Activated CD4-positive, alpha-beta memory T cell treated with anti-CD3 and anti-CD28 coated beads for 36 hours (primary cell): ENCODE measurements at regions not wholly inside any gene's neighbourhood (a gene's known extent, or its start where the extent isn't known, plus 50 kb on each side); places are given as distances from the start of the nearest gene placed in this dataset.

Experiments used
- CTCF ChIA-PET: fragments of 350-600 bp; sonication (Branson Sonifier 250); formaldehyde crosslinking; loops from one replicate; lab custom pipeline; 2021; ENCODE audit warnings: antibody characterized with exemption, inconsistent platforms; lab: Charles Lee
- POLR2A ChIA-PET: fragments of 350-600 bp; sonication (Branson Sonifier 250); formaldehyde crosslinking; loops from one replicate; lab custom pipeline; 2021; ENCODE audit warnings: antibody characterized with exemption; lab: Charles Lee
- DNase-seq: peaks from one replicate; pipeline ENCODE4 v3.0.0-alpha.2; 2020
- H3K27ac Mint-ChIP-seq: one replicate; pipeline ENCODE4 v1.8.0; 2021; ENCODE audit warnings: mixed read lengths
- H3K27me3 Mint-ChIP-seq: one replicate; pipeline ENCODE4 v1.8.0; 2021; ENCODE audit warnings: mixed read lengths
- H3K36me3 Mint-ChIP-seq: one replicate; pipeline ENCODE4 v1.8.0; 2021; ENCODE audit warnings: mixed read lengths
- H3K4me1 Mint-ChIP-seq: one replicate; pipeline ENCODE4 v1.8.0; 2021; ENCODE audit warnings: low read depth, mixed read lengths
- H3K4me3 Mint-ChIP-seq: one replicate; pipeline ENCODE4 v1.8.0; 2021; ENCODE audit warnings: mild to moderate bottlenecking, mixed read lengths
- H3K9me3 Mint-ChIP-seq: one replicate; pipeline ENCODE4 v1.8.0; 2021; ENCODE audit warnings: mixed read lengths
- intact Hi-C: fragments of 100-400 bp; cut with micrococcal nuclease; formaldehyde crosslinking; loops from one replicate; pipeline ENCODE4 v1.15.1; 2023

- ChIA-PET CTCF (no interaction called here), POLR2A (no interaction called here)
- H3K9me3 Mint-ChIP-seq, result no peaks in the 10 kb centered on the region
- intact Hi-C loops, result no loop called here
- H3K4me1 Mint-ChIP-seq, result no peaks in the 10 kb centered on the region
- no peaks in the 10 kb centered on the region for H3K36me3 Mint-ChIP-seq
- peaks cover 1% of the 10 kb centered on the region for H3K27me3 Mint-ChIP-seq
- DNase-seq, result no peak
- no peak overlapping the region for H3K4me3 Mint-ChIP-seq
- no peak overlapping the region for H3K27ac Mint-ChIP-seq
Observed at GRCh38 chr20:60331688-60332300, 373.6 kb downstream of the CDH26 start.

DNA sequence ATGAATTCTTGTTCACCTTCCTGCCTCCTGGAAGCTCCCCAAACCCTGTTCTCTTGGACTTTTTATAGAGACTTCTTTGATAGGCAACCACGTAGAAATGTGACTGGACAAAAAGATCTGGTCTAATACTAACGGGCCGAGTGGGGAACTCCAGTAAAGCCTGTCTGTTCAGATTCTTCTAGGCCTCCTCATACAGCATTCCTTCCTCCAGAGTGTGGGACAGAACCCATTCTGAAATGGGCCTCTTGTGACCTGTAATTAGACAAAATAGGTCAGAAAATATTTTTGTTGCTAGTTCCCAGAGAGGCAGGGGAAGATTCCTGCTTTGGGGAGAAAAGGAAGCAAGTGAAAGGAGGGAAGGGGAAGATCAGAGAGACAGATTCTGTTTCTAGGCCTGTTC, 374.3 kb downstream of the CDH26 start:
- peaks cover 1% of the 10 kb centered on the region for H3K27me3 Mint-ChIP-seq
- intact Hi-C loops, result no loop called here
- no peak overlapping the region for H3K4me3 Mint-ChIP-seq
- ChIA-PET CTCF (no interaction called here), POLR2A (no interaction called here)
- no peaks in the 10 kb centered on the region for H3K9me3 Mint-ChIP-seq
- H3K27ac Mint-ChIP-seq, result no peak overlapping the region
- no peak for DNase-seq
- H3K4me1 Mint-ChIP-seq, result no peaks in the 10 kb centered on the region
- no peaks in the 10 kb centered on the region for H3K36me3 Mint-ChIP-seq

DNA sequence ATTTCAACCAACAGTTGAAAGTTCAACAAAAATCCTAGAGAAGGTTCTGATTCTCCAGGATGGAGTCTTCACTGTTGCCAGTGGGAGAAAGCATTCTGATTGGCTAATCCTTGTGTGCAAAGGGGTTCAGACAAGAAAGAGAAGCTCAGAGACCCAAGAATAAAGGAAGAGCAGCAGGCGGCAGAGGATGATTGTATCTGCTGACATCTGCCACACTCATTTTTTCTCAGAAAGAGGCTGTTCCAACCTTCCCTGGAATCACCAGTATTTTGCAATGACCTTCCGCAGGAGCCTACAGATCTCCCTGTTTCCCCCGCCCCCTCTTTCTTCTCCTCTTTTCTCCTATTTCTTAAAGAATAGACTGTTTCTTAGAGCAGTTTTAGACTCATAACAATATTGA, 376.7 kb downstream of the CDH26 start:
- DNase-seq, result no peak
- Mint-ChIP-seq H3K9me3 (no peaks in the 10 kb centered on the region), H3K4me1 (no peaks in the 10 kb centered on the region), H3K4me3 (no peak overlapping the region), H3K36me3 (no peaks in the 10 kb centered on the region), H3K27me3 (peaks cover 4% of the 10 kb centered on the region), H3K27ac (no peak overlapping the region)
- intact Hi-C loops, result no loop called here
- ChIA-PET CTCF (no interaction called here), POLR2A (no interaction called here)

DNA sequence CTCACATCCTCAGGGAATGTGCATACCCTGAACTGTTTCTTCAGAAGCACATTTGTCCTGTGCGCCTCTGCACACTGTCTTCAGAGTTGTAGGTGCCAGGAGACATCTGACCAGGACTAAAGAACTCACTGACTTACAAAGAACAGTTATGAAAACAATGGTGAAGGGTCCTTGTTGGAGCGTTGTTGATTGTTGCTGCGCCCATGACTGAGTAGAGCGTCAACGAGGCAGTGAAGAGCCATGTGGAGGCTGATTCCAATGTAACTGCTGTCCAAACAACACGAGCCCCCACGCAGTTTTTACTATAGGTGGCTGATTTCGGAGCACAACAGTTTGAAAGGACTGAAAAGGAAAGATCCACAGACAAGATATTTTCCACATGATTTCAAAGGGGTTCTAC, 380.3 kb downstream of the CDH26 start:
- intact Hi-C loops, result no loop called here
- POLR2A ChIA-PET, result no interaction called here
- no peak for DNase-seq
- Mint-ChIP-seq H3K27ac (no peak overlapping the region), H3K4me1 (no peaks in the 10 kb centered on the region), H3K9me3 (no peaks in the 10 kb centered on the region), H3K36me3 (no peaks in the 10 kb centered on the region), H3K4me3 (no peak overlapping the region), H3K27me3 (peaks cover 4% of the 10 kb centered on the region)
- CTCF ChIA-PET, result interaction anchor here (0.8 kb wide), 1 partner anchor 76 kb away, joined by 3 read pairs; no protein-coding TSS in a partner anchor

DNA sequence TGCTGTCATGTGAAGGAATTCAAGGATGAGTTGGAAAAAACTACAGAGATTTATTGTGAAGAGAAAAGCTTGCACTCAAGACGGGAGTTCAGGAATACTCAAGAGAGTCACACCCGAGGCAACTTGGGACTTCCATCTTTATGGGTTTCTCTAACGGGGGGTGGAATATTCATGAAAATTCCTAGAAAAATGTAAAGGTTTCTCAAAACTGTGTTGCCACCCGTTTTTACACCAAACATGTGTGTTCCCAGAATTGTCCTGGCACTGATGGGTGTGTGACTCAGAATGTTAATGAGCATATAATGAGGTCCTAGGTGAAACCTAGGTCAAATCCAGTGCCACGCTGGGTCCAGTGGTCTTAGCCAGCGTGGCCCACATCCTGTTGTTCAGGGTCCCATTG, 381.5 kb downstream of the CDH26 start:
- H3K4me1 Mint-ChIP-seq, result no peaks in the 10 kb centered on the region
- no peak for DNase-seq
- intact Hi-C loops, result no loop called here
- H3K27ac Mint-ChIP-seq, result no peak overlapping the region
- ChIA-PET CTCF (no interaction called here), POLR2A (no interaction called here)
- peaks cover 4% of the 10 kb centered on the region for H3K27me3 Mint-ChIP-seq
- no peak overlapping the region for H3K4me3 Mint-ChIP-seq
- no peaks in the 10 kb centered on the region for H3K9me3 Mint-ChIP-seq
- no peaks in the 10 kb centered on the region for H3K36me3 Mint-ChIP-seq

GRCh38 chr20:60340232-60340631, 382.0 kb downstream of the CDH26 start:
- Mint-ChIP-seq H3K27ac (no peak overlapping the region), H3K27me3 (peaks cover 4% of the 10 kb centered on the region), H3K4me1 (no peaks in the 10 kb centered on the region), H3K9me3 (no peaks in the 10 kb centered on the region), H3K4me3 (no peak overlapping the region), H3K36me3 (no peaks in the 10 kb centered on the region)
- intact Hi-C loops, result no loop called here
- ChIA-PET POLR2A (no interaction called here), CTCF (interaction anchor here (1.2 kb wide), 1 partner anchor 25 kb away, joined by 3 read pairs; no protein-coding TSS in a partner anchor)
- DNase-seq, result no peak

GRCh38 chr20:60341062-60341461, 382.8 kb downstream of the CDH26 start:
- Mint-ChIP-seq H3K36me3 (no peaks in the 10 kb centered on the region), H3K27me3 (peaks cover 3% of the 10 kb centered on the region), H3K9me3 (no peaks in the 10 kb centered on the region), H3K27ac (no peak overlapping the region), H3K4me3 (no peak overlapping the region), H3K4me1 (no peaks in the 10 kb centered on the region)
- intact Hi-C loops, result no loop called here
- CTCF ChIA-PET, result interaction anchor here (1.2 kb wide), 1 partner anchor 24 kb away, joined by 3 read pairs; no protein-coding TSS in a partner anchor
- DNase-seq, result no peak
- POLR2A ChIA-PET, result no interaction called here

- ChIA-PET POLR2A (no interaction called here), CTCF (no interaction called here)
- Mint-ChIP-seq H3K9me3 (no peaks in the 10 kb centered on the region), H3K36me3 (no peaks in the 10 kb centered on the region), H3K27me3 (peaks cover 2% of the 10 kb centered on the region), H3K4me3 (no peak overlapping the region), H3K4me1 (no peaks in the 10 kb centered on the region), H3K27ac (no peak overlapping the region)
- intact Hi-C loops, result no loop called here
- no peak for DNase-seq
Observed at GRCh38 chr20:60345106-60345505, 386.9 kb downstream of the CDH26 start.

GRCh38 chr20:60349418-60349817, 391.2 kb downstream of the CDH26 start:
- ChIA-PET POLR2A (no interaction called here), CTCF (no interaction called here)
- Mint-ChIP-seq H3K27me3 (peaks cover 2% of the 10 kb centered on the region), H3K4me1 (no peaks in the 10 kb centered on the region), H3K27ac (no peak overlapping the region), H3K36me3 (no peaks in the 10 kb centered on the region), H3K4me3 (no peak overlapping the region), H3K9me3 (no peaks in the 10 kb centered on the region)
- DNase-seq, result no peak
- intact Hi-C loops, result no loop called here

DNA sequence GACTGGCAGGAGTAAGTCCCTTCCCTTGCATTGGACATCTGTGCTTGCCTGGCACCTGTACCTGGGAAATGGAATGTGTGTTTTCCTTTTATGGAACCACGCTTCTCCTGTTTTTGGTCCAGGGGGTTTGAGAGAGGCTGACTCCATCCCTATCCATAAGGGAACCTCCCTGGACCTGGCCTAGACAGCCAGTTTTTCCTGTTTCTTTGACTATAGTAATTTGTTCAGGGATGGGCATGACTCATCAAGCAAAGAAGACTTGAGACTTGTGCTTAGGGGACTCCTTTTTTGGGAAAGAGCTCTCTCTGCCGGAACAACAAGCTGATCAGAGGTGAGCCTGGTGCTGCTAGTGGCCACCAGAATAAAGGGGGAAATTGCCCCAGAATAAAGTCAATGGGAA, 393.8 kb downstream of the CDH26 start:
- no peak for DNase-seq
- intact Hi-C loops, result no loop called here
- Mint-ChIP-seq H3K36me3 (no peaks in the 10 kb centered on the region), H3K27ac (no peak overlapping the region), H3K4me3 (no peak overlapping the region), H3K27me3 (peaks cover 2% of the 10 kb centered on the region), H3K4me1 (no peaks in the 10 kb centered on the region), H3K9me3 (no peaks in the 10 kb centered on the region)
- CTCF ChIA-PET, result no interaction called here
- POLR2A ChIA-PET, result no interaction called here

GRCh38 chr20:60352596-60352995, 394.4 kb downstream of the CDH26 start:
- Mint-ChIP-seq H3K27ac (no peak overlapping the region), H3K9me3 (no peaks in the 10 kb centered on the region), H3K4me3 (no peak overlapping the region), H3K36me3 (no peaks in the 10 kb centered on the region), H3K27me3 (peaks cover 2% of the 10 kb centered on the region), H3K4me1 (no peaks in the 10 kb centered on the region)
- ChIA-PET POLR2A (no interaction called here), CTCF (no interaction called here)
- DNase-seq, result no peak
- intact Hi-C loops, result no loop called here

DNA sequence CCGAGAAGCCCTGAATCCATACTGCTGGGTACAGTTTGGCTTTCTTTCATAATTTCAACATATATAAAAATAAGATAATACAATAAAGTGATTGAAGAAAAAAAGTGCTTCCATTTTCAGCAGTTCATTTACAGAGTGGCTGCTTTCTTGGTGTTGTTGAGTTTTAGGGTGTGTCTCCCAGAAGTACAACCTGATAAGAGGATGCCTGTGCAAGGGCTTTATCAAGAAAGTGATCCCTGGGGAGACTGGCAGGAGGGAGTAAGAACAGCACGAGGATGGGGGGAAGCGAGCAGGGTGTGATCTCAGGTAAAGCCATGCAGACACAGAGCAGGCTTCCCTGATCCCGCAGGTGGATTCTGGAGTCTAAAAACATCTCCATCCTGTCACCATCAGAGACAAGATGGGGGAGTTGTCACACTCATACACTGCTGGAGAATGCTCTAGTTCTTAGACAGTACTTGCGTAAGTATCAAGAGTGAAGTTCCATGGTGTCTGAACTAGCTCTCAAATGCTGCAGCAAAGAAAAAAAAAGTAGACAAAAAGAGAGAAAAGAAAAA, 395.9 kb downstream of the CDH26 start:
- no peaks in the 10 kb centered on the region for H3K4me1 Mint-ChIP-seq
- H3K4me3 Mint-ChIP-seq, result no peak overlapping the region
- no peaks in the 10 kb centered on the region for H3K27me3 Mint-ChIP-seq
- intact Hi-C loops, result no loop called here
- H3K9me3 Mint-ChIP-seq, result no peaks in the 10 kb centered on the region
- POLR2A ChIA-PET, result no interaction called here
- H3K36me3 Mint-ChIP-seq, result no peaks in the 10 kb centered on the region
- no peak for DNase-seq
- CTCF ChIA-PET, result no interaction called here
- no peak overlapping the region for H3K27ac Mint-ChIP-seq

- intact Hi-C loops, result no loop called here
- H3K36me3 Mint-ChIP-seq, result no peaks in the 10 kb centered on the region
- ChIA-PET POLR2A (no interaction called here), CTCF (no interaction called here)
- H3K27ac Mint-ChIP-seq, result no peak overlapping the region
- no peak overlapping the region for H3K4me3 Mint-ChIP-seq
- H3K27me3 Mint-ChIP-seq, result no peaks in the 10 kb centered on the region
- H3K9me3 Mint-ChIP-seq, result no peaks in the 10 kb centered on the region
- DNase-seq, result no peak
- H3K4me1 Mint-ChIP-seq, result no peaks in the 10 kb centered on the region
Observed at GRCh38 chr20:60358101-60358500, 399.9 kb downstream of the CDH26 start.
